Hepatocyte (in vitro differentiated cells): ENCODE measurements at regions not wholly inside any gene's neighbourhood (a gene's known extent, or its start where the extent isn't known, plus 50 kb on each side); places are given as distances from the start of the nearest gene placed in this dataset.
"Not testable (repeated sequence)": the region's sequence is repeated elsewhere in the genome, so short reads cannot be mapped to it uniquely, and the experiment has no call there.

Source experiments
- EZH2phosphoT487 ChIP-seq: fragments of 200-600 bp; sonication (generic); IDR thresholded peaks from one replicate; pipeline ENCODE4 v1.6.1; 2018; ENCODE audit warnings: antibody characterized with exemption, mild to moderate bottlenecking, low read depth, moderate library complexity; ENCODE audit not compliant: unreplicated experiment, severe bottlenecking
- TF ChIP-seq, protein P1 (sequence below): fragments of 200-600 bp; sonication (generic); IDR thresholded peaks from 2 replicates; pipeline ENCODE4 v1.5.1; 2016; ENCODE audit warnings: antibody characterized with exemption, mild to moderate bottlenecking; ENCODE audit not compliant: poor library complexity

DNA sequence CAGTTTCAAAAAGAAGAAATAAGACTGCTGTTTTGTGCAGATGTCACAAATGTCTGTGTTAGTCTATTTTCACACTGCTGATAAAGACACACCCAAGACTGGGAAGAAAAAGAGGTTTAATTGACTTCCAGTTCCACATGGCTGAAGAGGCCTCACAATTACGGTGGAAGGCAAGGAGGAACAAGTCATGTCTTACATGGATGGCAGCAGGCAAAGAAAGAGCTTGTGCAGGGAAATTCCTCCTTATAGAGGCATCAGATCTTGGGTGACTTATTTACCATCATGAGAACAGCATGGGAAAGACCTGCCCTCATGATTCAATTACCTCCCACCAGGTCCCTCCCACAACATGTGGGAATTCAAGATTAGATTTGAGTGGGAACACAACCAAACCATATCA is 527.7 kb upstream of the KCND2 start:
- TF ChIP-seq, protein P1, sequence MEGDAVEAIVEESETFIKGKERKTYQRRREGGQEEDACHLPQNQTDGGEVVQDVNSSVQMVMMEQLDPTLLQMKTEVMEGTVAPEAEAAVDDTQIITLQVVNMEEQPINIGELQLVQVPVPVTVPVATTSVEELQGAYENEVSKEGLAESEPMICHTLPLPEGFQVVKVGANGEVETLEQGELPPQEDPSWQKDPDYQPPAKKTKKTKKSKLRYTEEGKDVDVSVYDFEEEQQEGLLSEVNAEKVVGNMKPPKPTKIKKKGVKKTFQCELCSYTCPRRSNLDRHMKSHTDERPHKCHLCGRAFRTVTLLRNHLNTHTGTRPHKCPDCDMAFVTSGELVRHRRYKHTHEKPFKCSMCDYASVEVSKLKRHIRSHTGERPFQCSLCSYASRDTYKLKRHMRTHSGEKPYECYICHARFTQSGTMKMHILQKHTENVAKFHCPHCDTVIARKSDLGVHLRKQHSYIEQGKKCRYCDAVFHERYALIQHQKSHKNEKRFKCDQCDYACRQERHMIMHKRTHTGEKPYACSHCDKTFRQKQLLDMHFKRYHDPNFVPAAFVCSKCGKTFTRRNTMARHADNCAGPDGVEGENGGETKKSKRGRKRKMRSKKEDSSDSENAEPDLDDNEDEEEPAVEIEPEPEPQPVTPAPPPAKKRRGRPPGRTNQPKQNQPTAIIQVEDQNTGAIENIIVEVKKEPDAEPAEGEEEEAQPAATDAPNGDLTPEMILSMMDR = not testable (repeated sequence)
- TF ChIP-seq EZH2phosphoT487 = not testable (repeated sequence)
